ENCODE measurements at regions not wholly inside any gene's neighbourhood (a gene's known extent, or its start where the extent isn't known, plus 50 kb on each side); places are given as distances from the start of the nearest gene placed in this dataset.

GRCh38 chr16:85289760-85290625, 177.7 kb upstream of the CIBAR2 start:
- no peak for DNase-seq (ENCODE audit: extremely low read depth in 1 of 2, low read depth in 1 of 2)

- DNase-seq (ENCODE audit: extremely low read depth in 1 of 2, low read depth in 1 of 2): no peak
Observed at GRCh38 chr16:85290626-85291301, 178.5 kb upstream of the CIBAR2 start.

- no peak for DNase-seq (ENCODE audit: extremely low read depth in 1 of 2, low read depth in 1 of 2)
Observed at GRCh38 chr16:85291302-85292148, 179.3 kb upstream of the CIBAR2 start.

- no peak for DNase-seq (ENCODE audit: extremely low read depth in 1 of 2, low read depth in 1 of 2)
Observed at GRCh38 chr16:85293458-85293857, 181.2 kb upstream of the CIBAR2 start.

- DNase-seq (ENCODE audit: extremely low read depth in 1 of 2, low read depth in 1 of 2): no peak
Observed at GRCh38 chr16:85293904-85294642, 181.8 kb upstream of the CIBAR2 start.

GRCh38 chr16:85294810-85295508, 182.7 kb upstream of the CIBAR2 start:
- no peak for DNase-seq (ENCODE audit: extremely low read depth in 1 of 2, low read depth in 1 of 2)

- DNase-seq (ENCODE audit: extremely low read depth in 1 of 2, low read depth in 1 of 2): peak in 1 of 2 donors; percentile 33
Observed at GRCh38 chr16:85296859-85297660, 184.8 kb upstream of the CIBAR2 start.

GRCh38 chr16:85297881-85298280, 185.6 kb upstream of the CIBAR2 start:
- DNase-seq (ENCODE audit: extremely low read depth in 1 of 2, low read depth in 1 of 2): no peak

- DNase-seq (ENCODE audit: extremely low read depth in 1 of 2, low read depth in 1 of 2): no peak
Observed at GRCh38 chr16:85300406-85300968, 188.2 kb upstream of the CIBAR2 start.

- no peak for DNase-seq (ENCODE audit: extremely low read depth in 1 of 2, low read depth in 1 of 2)
Observed at GRCh38 chr16:85301231-85301630, 189.0 kb upstream of the CIBAR2 start.

GRCh38 chr16:85302018-85302847, 190.0 kb upstream of the CIBAR2 start:
- no peak for DNase-seq (ENCODE audit: extremely low read depth in 1 of 2, low read depth in 1 of 2)

- DNase-seq (ENCODE audit: extremely low read depth in 1 of 2, low read depth in 1 of 2): no peak
Observed at GRCh38 chr16:85302848-85303353, 190.6 kb upstream of the CIBAR2 start.

- peak; percentile 40 to 66 for DNase-seq (ENCODE audit: extremely low read depth in 1 of 2, low read depth in 1 of 2)
Observed at GRCh38 chr16:85303354-85303883, 191.1 kb upstream of the CIBAR2 start.

GRCh38 chr16:85304337-85304736, 192.1 kb upstream of the CIBAR2 start:
- DNase-seq (ENCODE audit: extremely low read depth in 1 of 2, low read depth in 1 of 2): no peak

GRCh38 chr16:85306071-85306792, 194.0 kb upstream of the CIBAR2 start:
- peak; percentile 52 to 62 for DNase-seq (ENCODE audit: extremely low read depth in 1 of 2, low read depth in 1 of 2)

- DNase-seq (ENCODE audit: extremely low read depth in 1 of 2, low read depth in 1 of 2): no peak
Observed at GRCh38 chr16:85306793-85307551, 194.7 kb upstream of the CIBAR2 start.
